Loucy (cell line): ENCODE measurements at regions not wholly inside any gene's neighbourhood (a gene's known extent, or its start where the extent isn't known, plus 50 kb on each side); places are given as distances from the start of the nearest gene placed in this dataset.

ENCODE experiments used
- EZH2phosphoT487 ChIP-seq: fragments of 200-600 bp; IDR thresholded peaks from 2 replicates; pipeline ENCODE4 v1.6.1; 2018; ENCODE audit warnings: antibody characterized with exemption, mild to moderate bottlenecking, moderate library complexity, borderline replicate concordance
- TF ChIP-seq, protein P1 (sequence below): fragments of 200-600 bp; sonication (generic); conservative IDR thresholded peaks from 2 replicates; pipeline ENCODE4 v1.5.1; 2014; ENCODE audit warnings: mild to moderate bottlenecking, antibody characterized with exemption, low read length

DNA sequence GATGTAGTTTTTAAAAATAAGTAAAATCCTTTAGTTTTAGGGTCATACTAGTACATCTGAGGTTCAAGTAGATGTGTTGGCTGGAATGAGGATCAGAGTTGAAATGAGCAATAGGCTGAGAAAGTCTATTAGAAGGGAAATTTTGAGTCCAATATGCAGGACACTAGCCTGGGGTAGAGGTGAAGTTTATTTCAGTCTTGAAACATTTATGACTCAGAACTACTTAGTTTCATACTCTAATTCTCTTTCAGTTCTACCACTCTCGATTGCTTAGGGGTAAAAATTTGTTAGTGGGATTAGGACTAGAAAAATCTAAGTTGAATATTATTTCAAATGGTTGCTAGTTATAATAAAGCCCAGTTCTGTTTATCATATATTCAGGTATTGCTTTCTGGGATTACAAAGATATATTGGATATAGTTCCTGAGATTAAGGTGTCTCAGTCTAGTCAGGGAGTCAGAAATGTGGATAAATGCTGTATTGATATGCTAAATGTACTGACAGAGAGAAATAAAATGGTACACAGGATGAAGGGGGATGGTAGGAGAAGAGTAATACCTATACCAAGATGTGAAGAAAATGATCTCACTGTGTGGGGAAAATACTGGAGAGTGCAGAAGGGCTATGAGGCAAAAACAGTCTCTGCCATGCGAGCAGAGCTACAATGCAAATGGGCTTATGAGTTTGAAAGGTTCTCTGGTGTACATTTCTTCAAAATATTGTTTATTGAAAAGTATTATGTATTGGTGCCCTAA, 395.8 kb upstream of the FBXO33 start:
- no peak for TF ChIP-seq EZH2phosphoT487
- TF ChIP-seq, protein P1, sequence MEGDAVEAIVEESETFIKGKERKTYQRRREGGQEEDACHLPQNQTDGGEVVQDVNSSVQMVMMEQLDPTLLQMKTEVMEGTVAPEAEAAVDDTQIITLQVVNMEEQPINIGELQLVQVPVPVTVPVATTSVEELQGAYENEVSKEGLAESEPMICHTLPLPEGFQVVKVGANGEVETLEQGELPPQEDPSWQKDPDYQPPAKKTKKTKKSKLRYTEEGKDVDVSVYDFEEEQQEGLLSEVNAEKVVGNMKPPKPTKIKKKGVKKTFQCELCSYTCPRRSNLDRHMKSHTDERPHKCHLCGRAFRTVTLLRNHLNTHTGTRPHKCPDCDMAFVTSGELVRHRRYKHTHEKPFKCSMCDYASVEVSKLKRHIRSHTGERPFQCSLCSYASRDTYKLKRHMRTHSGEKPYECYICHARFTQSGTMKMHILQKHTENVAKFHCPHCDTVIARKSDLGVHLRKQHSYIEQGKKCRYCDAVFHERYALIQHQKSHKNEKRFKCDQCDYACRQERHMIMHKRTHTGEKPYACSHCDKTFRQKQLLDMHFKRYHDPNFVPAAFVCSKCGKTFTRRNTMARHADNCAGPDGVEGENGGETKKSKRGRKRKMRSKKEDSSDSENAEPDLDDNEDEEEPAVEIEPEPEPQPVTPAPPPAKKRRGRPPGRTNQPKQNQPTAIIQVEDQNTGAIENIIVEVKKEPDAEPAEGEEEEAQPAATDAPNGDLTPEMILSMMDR: no peak
